ENCODE measurements at regions not wholly inside any gene's neighbourhood (a gene's known extent, or its start where the extent isn't known, plus 50 kb on each side); places are given as distances from the start of the nearest gene placed in this dataset.
A peak's percentile ranks its signal among the peaks of the same experiment; 100 is the strongest.

DNA sequence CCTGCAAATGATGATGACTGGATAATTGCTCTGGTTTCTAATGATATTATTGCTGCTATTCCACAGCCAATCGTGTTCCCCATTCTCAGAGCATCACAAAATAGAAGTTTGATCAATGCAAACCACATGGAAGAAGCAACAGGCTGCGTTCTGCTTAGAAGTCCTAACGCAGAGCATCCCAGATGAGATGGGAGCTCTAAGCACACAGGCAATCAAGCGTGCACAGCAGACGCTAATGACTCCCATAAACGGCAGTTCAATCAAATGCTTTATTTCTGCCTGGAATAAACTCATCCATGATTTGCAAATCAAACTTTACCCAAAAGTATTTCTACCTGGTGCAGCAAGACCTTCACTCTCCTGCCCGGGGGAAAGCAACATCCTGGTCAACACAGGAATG, 304.2 kb downstream of the FBXO15 start:
- H3K4me1 Mint-ChIP-seq (ENCODE audit: low read depth, unreplicated experiment): peaks cover 10% of the 10 kb centered on the region
- TF ChIP-seq, protein P1, sequence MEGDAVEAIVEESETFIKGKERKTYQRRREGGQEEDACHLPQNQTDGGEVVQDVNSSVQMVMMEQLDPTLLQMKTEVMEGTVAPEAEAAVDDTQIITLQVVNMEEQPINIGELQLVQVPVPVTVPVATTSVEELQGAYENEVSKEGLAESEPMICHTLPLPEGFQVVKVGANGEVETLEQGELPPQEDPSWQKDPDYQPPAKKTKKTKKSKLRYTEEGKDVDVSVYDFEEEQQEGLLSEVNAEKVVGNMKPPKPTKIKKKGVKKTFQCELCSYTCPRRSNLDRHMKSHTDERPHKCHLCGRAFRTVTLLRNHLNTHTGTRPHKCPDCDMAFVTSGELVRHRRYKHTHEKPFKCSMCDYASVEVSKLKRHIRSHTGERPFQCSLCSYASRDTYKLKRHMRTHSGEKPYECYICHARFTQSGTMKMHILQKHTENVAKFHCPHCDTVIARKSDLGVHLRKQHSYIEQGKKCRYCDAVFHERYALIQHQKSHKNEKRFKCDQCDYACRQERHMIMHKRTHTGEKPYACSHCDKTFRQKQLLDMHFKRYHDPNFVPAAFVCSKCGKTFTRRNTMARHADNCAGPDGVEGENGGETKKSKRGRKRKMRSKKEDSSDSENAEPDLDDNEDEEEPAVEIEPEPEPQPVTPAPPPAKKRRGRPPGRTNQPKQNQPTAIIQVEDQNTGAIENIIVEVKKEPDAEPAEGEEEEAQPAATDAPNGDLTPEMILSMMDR (IDR thresholded peaks at IDR 0.05; ENCODE audit: partially characterized antibody, unreplicated experiment): no peak
- DNase-seq: no peak
- H3K9me3 Mint-ChIP-seq (ENCODE audit: unreplicated experiment): no peaks in the 10 kb centered on the region
- H3K4me3 Mint-ChIP-seq (ENCODE audit: unreplicated experiment): no peak overlapping the region
- H3K27me3 Mint-ChIP-seq (ENCODE audit: unreplicated experiment): no peaks in the 10 kb centered on the region
- H3K36me3 Mint-ChIP-seq (ENCODE audit: unreplicated experiment): no peaks in the 10 kb centered on the region
- no peak overlapping the region for H3K27ac Mint-ChIP-seq (ENCODE audit: unreplicated experiment)

DNA sequence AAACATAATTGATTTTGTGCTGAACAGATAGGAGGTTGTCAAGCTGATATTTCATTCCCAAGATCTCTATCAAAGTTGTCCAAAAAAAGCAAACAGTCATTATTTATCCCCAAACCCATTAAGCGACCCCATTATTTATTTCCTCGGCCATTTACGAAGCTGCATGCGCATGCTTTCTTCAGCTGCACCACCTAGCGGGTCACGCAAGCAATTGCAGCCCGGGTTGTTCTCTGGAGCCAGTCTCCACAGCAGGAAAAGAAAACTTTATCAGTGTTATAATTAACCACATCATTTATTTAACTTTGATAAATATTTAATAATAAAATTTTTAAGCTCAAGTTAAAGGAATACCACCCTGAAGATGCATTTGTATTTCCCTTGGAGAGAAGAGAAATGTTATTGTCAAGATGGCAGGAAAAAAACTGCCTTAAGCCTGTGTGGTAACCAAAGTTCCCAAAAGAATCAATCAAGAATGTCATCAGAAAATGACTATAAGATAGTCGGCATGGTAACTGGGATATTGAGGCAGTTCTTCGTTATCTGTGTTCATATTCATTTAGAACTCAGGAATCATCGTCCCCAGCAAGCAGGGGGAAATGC, 304.7 kb downstream of the FBXO15 start:
- Mint-ChIP-seq H3K27ac (ENCODE audit: unreplicated experiment) (no peak overlapping the region), H3K4me1 (ENCODE audit: low read depth, unreplicated experiment) (peaks cover 10% of the 10 kb centered on the region), H3K27me3 (ENCODE audit: unreplicated experiment) (no peaks in the 10 kb centered on the region), H3K9me3 (ENCODE audit: unreplicated experiment) (no peaks in the 10 kb centered on the region), H3K4me3 (ENCODE audit: unreplicated experiment) (no peak overlapping the region), H3K36me3 (ENCODE audit: unreplicated experiment) (no peaks in the 10 kb centered on the region)
- TF ChIP-seq, protein P1 (IDR thresholded peaks at IDR 0.05; ENCODE audit: partially characterized antibody, unreplicated experiment): peak; percentile 97
- peak; percentile 72 for DNase-seq

DNA sequence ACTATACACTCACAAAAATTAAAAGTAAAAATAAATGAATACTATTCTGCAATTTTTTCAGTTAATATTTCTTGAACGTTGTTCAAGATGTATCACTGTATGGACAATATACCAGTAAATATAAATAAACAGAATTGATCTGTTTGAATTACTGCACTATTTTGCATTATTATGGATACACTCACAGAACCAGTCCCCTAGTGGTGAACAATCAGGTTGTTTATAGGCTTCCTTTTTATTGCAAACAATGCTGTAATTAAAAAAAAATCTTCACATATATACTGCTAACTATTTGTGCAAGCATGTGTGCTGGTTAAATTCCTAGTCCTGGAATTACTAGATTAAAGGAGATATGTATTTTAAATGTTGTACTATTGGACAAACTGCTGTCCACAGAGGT, 306.0 kb downstream of the FBXO15 start:
- TF ChIP-seq, protein P1 (IDR thresholded peaks at IDR 0.05; ENCODE audit: partially characterized antibody, unreplicated experiment): peak; percentile 52
- Mint-ChIP-seq H3K4me1 (ENCODE audit: low read depth, unreplicated experiment) (peaks cover 10% of the 10 kb centered on the region), H3K9me3 (ENCODE audit: unreplicated experiment) (no peaks in the 10 kb centered on the region), H3K36me3 (ENCODE audit: unreplicated experiment) (no peaks in the 10 kb centered on the region), H3K4me3 (ENCODE audit: unreplicated experiment) (no peak overlapping the region), H3K27ac (ENCODE audit: unreplicated experiment) (no peak overlapping the region), H3K27me3 (ENCODE audit: unreplicated experiment) (no peaks in the 10 kb centered on the region)
- DNase-seq: no peak

DNA sequence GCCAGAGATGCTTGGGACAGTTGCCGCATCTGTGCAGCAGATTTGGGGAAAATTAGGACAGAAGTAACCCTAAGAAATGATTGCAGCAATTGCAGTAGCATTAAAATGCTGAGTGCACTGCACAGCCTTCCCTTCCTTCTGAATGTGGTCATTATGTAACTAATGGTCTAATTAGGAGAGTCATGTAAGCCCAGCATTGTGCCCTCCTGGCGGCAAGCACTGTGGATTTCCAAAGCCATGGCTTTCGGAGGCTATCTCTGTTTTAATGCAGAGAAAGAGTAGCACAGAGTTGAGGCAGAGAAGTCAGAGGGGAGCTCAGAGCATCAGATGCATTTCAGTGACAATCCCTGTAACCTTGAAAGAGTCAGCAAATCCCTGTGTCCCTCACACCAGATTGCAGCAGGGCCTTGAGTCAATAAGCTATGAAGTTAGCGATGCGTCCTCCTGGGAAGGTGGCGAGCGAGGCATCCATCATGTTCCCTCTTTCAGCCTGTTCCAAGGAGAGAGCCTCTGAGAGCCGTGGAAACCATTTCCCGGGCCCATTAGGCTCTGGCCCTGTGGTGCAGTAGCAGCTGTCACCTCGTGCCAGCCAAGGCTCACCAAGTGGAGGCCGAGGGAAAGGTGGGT, 307.2 kb downstream of the FBXO15 start:
- Mint-ChIP-seq H3K27ac (ENCODE audit: unreplicated experiment) (peak overlapping the region; percentile 78), H3K4me3 (ENCODE audit: unreplicated experiment) (no peak overlapping the region), H3K27me3 (ENCODE audit: unreplicated experiment) (no peaks in the 10 kb centered on the region), H3K4me1 (ENCODE audit: low read depth, unreplicated experiment) (peaks cover 10% of the 10 kb centered on the region), H3K9me3 (ENCODE audit: unreplicated experiment) (no peaks in the 10 kb centered on the region), H3K36me3 (ENCODE audit: unreplicated experiment) (no peaks in the 10 kb centered on the region)
- TF ChIP-seq, protein P1 (IDR thresholded peaks at IDR 0.05; ENCODE audit: partially characterized antibody, unreplicated experiment): no peak
- peak; percentile 64 for DNase-seq

DNA sequence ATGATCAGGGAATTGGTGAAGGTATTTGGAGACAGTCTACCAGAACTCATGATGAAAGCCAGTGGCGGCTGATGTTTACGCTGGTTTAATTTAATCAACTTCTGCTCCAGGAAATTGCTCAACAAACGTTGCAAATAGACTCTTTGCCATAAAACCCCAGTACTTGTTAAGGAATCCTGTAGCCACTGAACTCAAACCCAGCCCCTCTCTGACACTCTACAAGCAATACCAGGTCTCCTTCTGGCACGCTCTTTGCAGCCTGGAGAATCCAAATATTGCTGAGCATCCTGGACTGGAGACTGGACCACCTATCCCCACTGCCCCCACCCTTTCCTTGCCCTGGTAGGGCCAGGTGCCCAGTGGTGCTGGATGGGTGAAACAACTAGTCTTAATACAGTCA, 308.2 kb downstream of the FBXO15 start:
- Mint-ChIP-seq H3K9me3 (ENCODE audit: unreplicated experiment) (no peaks in the 10 kb centered on the region), H3K27ac (ENCODE audit: unreplicated experiment) (no peak overlapping the region), H3K4me1 (ENCODE audit: low read depth, unreplicated experiment) (peaks cover 10% of the 10 kb centered on the region), H3K4me3 (ENCODE audit: unreplicated experiment) (no peak overlapping the region), H3K27me3 (ENCODE audit: unreplicated experiment) (no peaks in the 10 kb centered on the region), H3K36me3 (ENCODE audit: unreplicated experiment) (no peaks in the 10 kb centered on the region)
- no peak for DNase-seq
- TF ChIP-seq, protein P1 (IDR thresholded peaks at IDR 0.05; ENCODE audit: partially characterized antibody, unreplicated experiment): no peak

All from glutamatergic neuron (in vitro differentiated cells).